ENCODE measurements at regions not wholly inside any gene's neighbourhood (a gene's known extent, or its start where the extent isn't known, plus 50 kb on each side); places are given as distances from the start of the nearest gene placed in this dataset.

- H3K79me2 ChIP-seq (replicated peaks; ENCODE audit: insufficient read depth, low read length) = no peaks in the 10 kb centered on the region
- H3K27me3 ChIP-seq (ENCODE audit: insufficient read depth, low read depth, low read length) = no peaks in the 10 kb centered on the region
- no peaks in the 10 kb centered on the region for H4K20me1 ChIP-seq (ENCODE audit: insufficient read depth)
- H3K9me3 ChIP-seq (ENCODE audit: low read length) = no peaks in the 10 kb centered on the region
- no peak overlapping the region for H3K4me3 ChIP-seq (ENCODE audit: low read length)
- no peak overlapping the region for H2AFZ ChIP-seq (ENCODE audit: low read depth, low read length)
- H3K9me2 ChIP-seq (ENCODE audit: insufficient read depth, low read length) = no peaks in the 10 kb centered on the region
- H3F3A ChIP-seq (ENCODE audit: insufficient read depth, low read length, poor library complexity, severe bottlenecking) = no peaks in the 10 kb centered on the region
- H3K36me3 ChIP-seq (ENCODE audit: insufficient read depth, low read length) = no peaks in the 10 kb centered on the region
- TF ChIP-seq MXI1 (conservative IDR thresholded peaks at IDR 0.05; ENCODE audit: poor library complexity, severe bottlenecking) (no peak), TAF1 (IDR thresholded peaks at IDR 0.05; ENCODE audit: low read depth) (no peak), SMC3 (conservative IDR thresholded peaks at IDR 0.05; ENCODE audit: poor library complexity) (no peak), RAD21 (conservative IDR thresholded peaks at IDR 0.05) (no peak), REST (IDR thresholded peaks at IDR 0.05; ENCODE audit: borderline replicate concordance) (no peak), EZH2 (IDR thresholded peaks at IDR 0.05; ENCODE audit: borderline replicate concordance, insufficient read depth, low read length, poor library complexity, severe bottlenecking) (no peak), EP300 (conservative IDR thresholded peaks at IDR 0.05; ENCODE audit: poor library complexity, severe bottlenecking) (no peak), POLR2AphosphoS5 (IDR thresholded peaks at IDR 0.05) (no peak)
- TF ChIP-seq, protein P1, sequence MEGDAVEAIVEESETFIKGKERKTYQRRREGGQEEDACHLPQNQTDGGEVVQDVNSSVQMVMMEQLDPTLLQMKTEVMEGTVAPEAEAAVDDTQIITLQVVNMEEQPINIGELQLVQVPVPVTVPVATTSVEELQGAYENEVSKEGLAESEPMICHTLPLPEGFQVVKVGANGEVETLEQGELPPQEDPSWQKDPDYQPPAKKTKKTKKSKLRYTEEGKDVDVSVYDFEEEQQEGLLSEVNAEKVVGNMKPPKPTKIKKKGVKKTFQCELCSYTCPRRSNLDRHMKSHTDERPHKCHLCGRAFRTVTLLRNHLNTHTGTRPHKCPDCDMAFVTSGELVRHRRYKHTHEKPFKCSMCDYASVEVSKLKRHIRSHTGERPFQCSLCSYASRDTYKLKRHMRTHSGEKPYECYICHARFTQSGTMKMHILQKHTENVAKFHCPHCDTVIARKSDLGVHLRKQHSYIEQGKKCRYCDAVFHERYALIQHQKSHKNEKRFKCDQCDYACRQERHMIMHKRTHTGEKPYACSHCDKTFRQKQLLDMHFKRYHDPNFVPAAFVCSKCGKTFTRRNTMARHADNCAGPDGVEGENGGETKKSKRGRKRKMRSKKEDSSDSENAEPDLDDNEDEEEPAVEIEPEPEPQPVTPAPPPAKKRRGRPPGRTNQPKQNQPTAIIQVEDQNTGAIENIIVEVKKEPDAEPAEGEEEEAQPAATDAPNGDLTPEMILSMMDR (IDR thresholded peaks at IDR 0.05; ENCODE audit: poor library complexity, severe bottlenecking) = no peak
- H3K9ac ChIP-seq (ENCODE audit: low read length) = no peak overlapping the region
- H3K4me2 ChIP-seq (ENCODE audit: low read length) = no peak overlapping the region
- no peak overlapping the region for H3K27ac ChIP-seq (ENCODE audit: low read length)
Observed at GRCh38 chr1:29830916-29831315, 594.6 kb downstream of the PTPRU start.

DNA sequence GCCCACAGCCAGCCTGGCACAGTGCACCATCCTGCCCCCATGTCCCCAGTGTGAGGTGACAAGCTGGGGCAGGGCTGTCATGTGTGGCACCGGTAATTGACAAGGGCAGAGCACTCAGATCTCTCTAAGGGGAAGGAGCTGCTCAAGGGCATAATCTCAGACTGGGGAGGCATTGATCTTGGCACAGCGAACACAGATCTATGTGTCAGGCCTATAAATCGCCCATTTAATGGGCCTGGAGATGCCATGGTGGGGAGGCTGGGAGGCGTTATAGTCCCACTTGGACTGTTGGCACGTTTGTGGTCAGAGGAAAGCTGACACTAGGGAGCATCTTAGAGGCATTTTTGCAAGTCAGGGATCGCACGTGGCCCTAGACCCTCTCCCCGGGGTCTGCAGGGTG, 594.1 kb downstream of the PTPRU start:
- Histone ChIP-seq H3K36me3 (ENCODE audit: insufficient read depth, low read length) (no peaks in the 10 kb centered on the region), H3K79me2 (replicated peaks; ENCODE audit: insufficient read depth, low read length) (no peaks in the 10 kb centered on the region), H3K4me3 (ENCODE audit: low read length) (no peak overlapping the region), H3K27ac (ENCODE audit: low read length) (no peak overlapping the region), H3K9me3 (ENCODE audit: low read length) (no peaks in the 10 kb centered on the region), H3K9ac (ENCODE audit: low read length) (no peak overlapping the region), H2AFZ (ENCODE audit: low read depth, low read length) (no peak overlapping the region), H3K4me2 (ENCODE audit: low read length) (no peak overlapping the region), H3F3A (ENCODE audit: insufficient read depth, low read length, poor library complexity, severe bottlenecking) (no peaks in the 10 kb centered on the region), H4K20me1 (ENCODE audit: insufficient read depth) (no peaks in the 10 kb centered on the region), H3K9me2 (ENCODE audit: insufficient read depth, low read length) (no peaks in the 10 kb centered on the region), H3K27me3 (ENCODE audit: insufficient read depth, low read depth, low read length) (no peaks in the 10 kb centered on the region)
- TF ChIP-seq POLR2AphosphoS5 (IDR thresholded peaks at IDR 0.05) (no peak), REST (IDR thresholded peaks at IDR 0.05; ENCODE audit: borderline replicate concordance) (no peak), SMC3 (conservative IDR thresholded peaks at IDR 0.05; ENCODE audit: poor library complexity) (no peak), EZH2 (IDR thresholded peaks at IDR 0.05; ENCODE audit: borderline replicate concordance, insufficient read depth, low read length, poor library complexity, severe bottlenecking) (no peak), EP300 (conservative IDR thresholded peaks at IDR 0.05; ENCODE audit: poor library complexity, severe bottlenecking) (no peak), TAF1 (IDR thresholded peaks at IDR 0.05; ENCODE audit: low read depth) (no peak), RAD21 (conservative IDR thresholded peaks at IDR 0.05) (no peak)

All from neural cell (in vitro differentiated cells).